Peyer's patch (tissue), 4 donors: ENCODE measurements at regions not wholly inside any gene's neighbourhood (a gene's known extent, or its start where the extent isn't known, plus 50 kb on each side); places are given as distances from the start of the nearest gene placed in this dataset.
"Not testable (repeated sequence)": the region's sequence is repeated elsewhere in the genome, so short reads cannot be mapped to it uniquely, and the experiment has no call there.

Experiments
- DNase-seq, 3 donors: peaks; one replicate each; pipeline ENCODE4 v3.0.0-alpha.2; 2017 to 2019
- H3K27ac ChIP-seq, 4 donors: fragments of 200-600 bp; sonication (generic); one replicate each; pipeline ENCODE4 v1.5.1; 2016 to 2019
- H3K27me3 ChIP-seq, 2 donors: fragments of 200-600 bp; sonication (generic); one replicate each; pipeline ENCODE4 v1.5.1; 2019
- H3K36me3 ChIP-seq, 3 donors: fragments of 200-600 bp; sonication (generic); one replicate each; pipeline ENCODE4 v1.5.1; 2016 to 2019
- H3K4me1 ChIP-seq, 4 donors: fragments of 200-600 bp; sonication (generic); one replicate each; pipeline ENCODE4 v1.5.1; 2016 to 2019
- H3K4me3 ChIP-seq, 4 donors: fragments of 200-600 bp; sonication (generic); 1 replicate in 3 of 4; 2 replicates in 1 of 4; pipeline ENCODE4 v1.5.1; 2016 to 2019; ENCODE audit warnings: mild to moderate bottlenecking in 1 of 4
- H3K9me3 ChIP-seq, 4 donors: fragments of 200-600 bp; sonication (generic); one replicate each; pipeline ENCODE4 v1.5.1; 2016 to 2019; ENCODE audit warnings: mild to moderate bottlenecking in 1 of 4
- CTCF ChIP-seq, 6 experiments: fragments of 450-650 bp in 4 of 6; fragments of 200-600 bp in 2 of 6; sonication (generic) in 1 of 6; IDR thresholded peaks; one replicate each; pipeline ENCODE4 v1.5.1; 2017 to 2019; ENCODE audit warnings: antibody characterized with exemption in 6 of 6, mild to moderate bottlenecking in 3 of 6, moderate library complexity in 1 of 6
- POLR2A ChIP-seq, 2 donors: fragments of 450-650 bp; IDR thresholded peaks; one replicate each; pipeline ENCODE4 v1.5.1; 2017; ENCODE audit warnings: antibody characterized with exemption in 2 of 2, mild to moderate bottlenecking in 2 of 2, moderate library complexity in 2 of 2

- H3K9me3 ChIP-seq, result no peaks in the 10 kb centered on the region
- TF ChIP-seq CTCF (IDR thresholded peaks at IDR 0.05), result no peak
- TF ChIP-seq POLR2A (IDR thresholded peaks at IDR 0.05), result no peak
- no peaks in the 10 kb centered on the region for H3K27me3 ChIP-seq
- no peak overlapping the region for H3K27ac ChIP-seq
- no peak overlapping the region for H3K4me3 ChIP-seq
- H3K36me3 ChIP-seq, result no peaks in the 10 kb centered on the region
- no peak for DNase-seq
- H3K4me1 ChIP-seq, result no peaks in the 10 kb centered on the region
These were observed 136.2 kb downstream of the RGPD3 start for GRCh38 chr2:106332054-106332453.

- H3K9me3 ChIP-seq, H3K27me3 ChIP-seq, H3K36me3 ChIP-seq, H3K4me1 ChIP-seq, H3K27ac ChIP-seq, DNase-seq, H3K4me3 ChIP-seq: not testable (repeated sequence)
These were observed 136.5 kb upstream of the UXS1 start for GRCh38 chr2:106330384-106331261.

DNA sequence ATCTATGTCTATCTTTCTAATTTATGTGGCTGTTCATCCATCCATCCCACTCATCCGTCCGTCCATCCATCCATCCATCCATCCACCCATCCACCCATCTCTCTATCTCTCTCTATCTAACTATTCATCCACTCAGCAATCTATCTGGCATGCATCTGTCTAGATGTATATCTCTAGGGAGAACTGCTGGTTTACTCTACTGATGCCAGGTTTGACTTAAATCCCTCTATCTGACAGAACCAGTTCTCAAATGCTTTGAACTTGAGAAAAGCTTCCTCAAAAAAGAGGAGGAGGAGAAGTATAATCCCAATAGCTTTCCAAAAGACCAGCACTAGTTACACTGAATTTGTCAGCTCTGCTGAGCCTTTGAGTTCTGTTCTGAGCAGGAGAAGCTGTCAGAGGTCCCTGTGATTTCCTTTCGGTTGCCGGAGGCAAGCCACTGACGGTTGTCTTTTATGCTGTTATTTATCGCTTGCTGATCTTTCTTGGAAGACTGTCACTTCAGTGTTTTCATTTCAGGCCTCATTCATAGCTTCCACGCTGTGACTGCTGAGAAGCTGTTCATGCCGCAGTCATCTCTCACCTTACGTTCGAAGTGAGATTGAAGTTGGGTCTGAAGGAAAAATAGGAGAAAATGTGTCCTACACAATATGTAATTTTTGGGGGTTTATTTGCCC lies 129.4 kb upstream of the UXS1 start:
- DNase-seq, result no peak
- Histone ChIP-seq H3K4me3 (no peak overlapping the region), H3K36me3 (no peaks in the 10 kb centered on the region), H3K27me3 (no peaks in the 10 kb centered on the region), H3K27ac (no peak overlapping the region), H3K9me3 (no peaks in the 10 kb centered on the region), H3K4me1 (no peaks in the 10 kb centered on the region)
- no peak for TF ChIP-seq POLR2A (IDR thresholded peaks at IDR 0.05)
- TF ChIP-seq CTCF (IDR thresholded peaks at IDR 0.05), result no peak

DNA sequence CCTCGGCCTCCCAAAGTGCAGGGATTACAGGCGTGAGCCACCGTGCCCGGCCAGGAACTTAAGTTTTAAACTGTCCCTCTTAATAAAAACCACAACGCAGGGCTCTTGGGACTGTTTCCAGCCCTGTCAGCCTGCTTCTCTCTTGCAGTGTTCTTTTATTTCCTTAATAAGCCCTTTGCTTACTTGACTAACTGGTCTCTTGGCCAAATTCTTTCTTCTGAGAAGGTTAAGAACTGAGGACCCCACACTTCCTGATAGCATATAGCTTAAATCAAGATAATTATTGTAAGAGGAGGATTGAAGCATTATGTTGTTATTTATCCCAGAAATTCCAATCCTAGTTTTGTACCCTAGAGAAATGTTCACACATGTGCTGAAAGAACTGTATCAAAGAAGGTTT lies 128.2 kb upstream of the UXS1 start:
- H3K9me3 ChIP-seq, result no peaks in the 10 kb centered on the region
- no peaks in the 10 kb centered on the region for H3K4me1 ChIP-seq
- H3K4me3 ChIP-seq, result no peak overlapping the region
- no peaks in the 10 kb centered on the region for H3K36me3 ChIP-seq
- no peaks in the 10 kb centered on the region for H3K27me3 ChIP-seq
- no peak for TF ChIP-seq CTCF (IDR thresholded peaks at IDR 0.05)
- TF ChIP-seq POLR2A (IDR thresholded peaks at IDR 0.05), result no peak
- no peak overlapping the region for H3K27ac ChIP-seq
- DNase-seq, result no peak

DNA sequence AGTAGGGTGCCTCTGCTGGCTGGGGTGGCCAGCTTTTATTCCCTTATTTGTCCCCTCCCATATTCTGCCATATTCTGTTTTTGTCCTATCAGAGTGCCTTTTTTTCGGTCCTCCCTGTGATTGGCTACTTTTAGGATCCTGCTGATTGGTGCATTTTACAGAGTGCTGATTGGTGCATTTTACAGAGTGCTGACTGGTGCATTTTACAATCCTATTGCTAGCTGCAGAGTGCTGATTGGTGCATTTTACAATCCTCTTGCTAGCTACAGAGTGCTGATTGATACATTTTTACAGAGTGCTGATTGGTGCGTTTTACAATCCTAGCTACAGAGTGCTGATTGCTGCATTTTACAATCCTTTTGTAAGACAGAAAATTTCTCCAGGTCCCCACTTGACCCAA lies 126.3 kb upstream of the UXS1 start:
- not testable (repeated sequence) for H3K27ac ChIP-seq, H3K36me3 ChIP-seq, H3K9me3 ChIP-seq, H3K4me3 ChIP-seq, H3K27me3 ChIP-seq, DNase-seq, H3K4me1 ChIP-seq

DNA sequence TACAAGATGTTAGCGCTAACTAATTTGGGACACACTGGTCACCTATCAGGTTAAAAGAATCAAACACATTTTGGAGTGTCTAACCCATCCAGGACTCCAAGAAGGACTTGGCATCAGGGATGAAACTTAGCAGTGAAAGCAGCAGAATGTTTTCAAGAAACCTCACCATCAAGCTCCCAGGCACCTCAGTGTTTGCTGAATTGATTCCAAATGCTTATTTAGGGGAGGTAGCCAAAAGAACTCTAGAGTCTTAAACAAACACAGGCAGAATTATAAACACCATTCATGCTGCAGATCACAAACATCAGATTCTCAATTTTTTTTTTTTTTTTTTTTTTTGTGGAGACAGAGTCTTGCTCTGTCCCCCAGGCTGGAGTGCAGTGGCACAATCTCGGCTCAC lies 122.8 kb upstream of the UXS1 start:
- Histone ChIP-seq H3K4me3 (no peak overlapping the region), H3K9me3 (no peaks in the 10 kb centered on the region), H3K27ac (no peak overlapping the region), H3K36me3 (no peaks in the 10 kb centered on the region), H3K4me1 (no peaks in the 10 kb centered on the region), H3K27me3 (no peaks in the 10 kb centered on the region)
- no peak for DNase-seq
- TF ChIP-seq POLR2A (IDR thresholded peaks at IDR 0.05) (no peak), CTCF (IDR thresholded peaks at IDR 0.05) (no peak)
